Upper lobe of right lung (tissue), 1 donor: ENCODE measurements at regions not wholly inside any gene's neighbourhood (a gene's known extent, or its start where the extent isn't known, plus 50 kb on each side); places are given as distances from the start of the nearest gene placed in this dataset.

ENCODE experiments used
- ATAC-seq: fragments of 200-7000 bp; cut with Tn5 transposase; one replicate; pipeline ENCODE4 v1.9.1; 2020; ENCODE audit warnings: mild to moderate bottlenecking, moderate library complexity
- DNase-seq: peaks from one replicate; pipeline ENCODE4 v3.0.0-alpha.2; 2020
- H3K27ac ChIP-seq: fragments of 200-600 bp; one replicate; pipeline ENCODE4 v1.8.0; 2022
- H3K27me3 ChIP-seq: fragments of 200-600 bp; one replicate; pipeline ENCODE4 v1.8.0; 2022; ENCODE audit warnings: mild to moderate bottlenecking
- H3K36me3 ChIP-seq: fragments of 200-600 bp; one replicate; pipeline ENCODE4 v1.8.0; 2022
- H3K4me1 ChIP-seq: fragments of 200-600 bp; one replicate; pipeline ENCODE4 v1.8.0; 2022
- H3K4me3 ChIP-seq: fragments of 200-600 bp; one replicate; pipeline ENCODE4 v1.8.0; 2022; ENCODE audit warnings: mild to moderate bottlenecking
- H3K9me3 ChIP-seq: fragments of 200-600 bp; one replicate; pipeline ENCODE4 v1.8.0; 2022
- intact Hi-C: fragments of 100-400 bp; cut with DNase I; formaldehyde crosslinking; loops from one replicate; pipeline ENCODE4 v1.11.0; 2022
- TF ChIP-seq, protein P1 (sequence below): fragments of 200-600 bp; IDR thresholded peaks from one replicate; pipeline ENCODE4 v1.8.0; 2022; ENCODE audit warnings: antibody characterized with exemption
- donor health status: DM: no; HTN: yes; CAD: no; lungs with severe emphysema.

DNA sequence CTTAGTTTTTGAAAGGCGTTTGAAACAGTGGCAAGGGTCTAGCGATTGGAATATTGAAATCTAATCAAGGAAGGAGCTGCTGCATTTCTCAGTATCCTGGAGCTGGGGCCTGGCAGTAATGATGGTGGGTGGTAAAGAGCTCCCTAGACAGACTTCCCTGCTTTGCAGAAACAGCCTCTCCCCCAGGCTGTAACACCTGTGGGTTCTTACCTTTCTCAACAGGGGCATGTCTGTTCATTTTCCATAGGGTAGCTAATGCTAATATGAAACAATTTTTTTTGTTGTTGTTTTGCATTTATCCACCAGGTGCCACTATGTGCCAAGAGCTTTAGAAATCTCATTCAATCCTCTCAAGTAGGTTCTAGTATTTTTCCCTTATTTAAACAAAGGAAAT is 345.5 kb downstream of the REEP3 start:
- intact Hi-C loops, result no loop called here
- no peaks in the 10 kb centered on the region for H3K9me3 ChIP-seq
- ATAC-seq, result peak; percentile 54
- no peaks in the 10 kb centered on the region for H3K36me3 ChIP-seq
- H3K4me1 ChIP-seq, result no peaks in the 10 kb centered on the region
- TF ChIP-seq, protein P1, sequence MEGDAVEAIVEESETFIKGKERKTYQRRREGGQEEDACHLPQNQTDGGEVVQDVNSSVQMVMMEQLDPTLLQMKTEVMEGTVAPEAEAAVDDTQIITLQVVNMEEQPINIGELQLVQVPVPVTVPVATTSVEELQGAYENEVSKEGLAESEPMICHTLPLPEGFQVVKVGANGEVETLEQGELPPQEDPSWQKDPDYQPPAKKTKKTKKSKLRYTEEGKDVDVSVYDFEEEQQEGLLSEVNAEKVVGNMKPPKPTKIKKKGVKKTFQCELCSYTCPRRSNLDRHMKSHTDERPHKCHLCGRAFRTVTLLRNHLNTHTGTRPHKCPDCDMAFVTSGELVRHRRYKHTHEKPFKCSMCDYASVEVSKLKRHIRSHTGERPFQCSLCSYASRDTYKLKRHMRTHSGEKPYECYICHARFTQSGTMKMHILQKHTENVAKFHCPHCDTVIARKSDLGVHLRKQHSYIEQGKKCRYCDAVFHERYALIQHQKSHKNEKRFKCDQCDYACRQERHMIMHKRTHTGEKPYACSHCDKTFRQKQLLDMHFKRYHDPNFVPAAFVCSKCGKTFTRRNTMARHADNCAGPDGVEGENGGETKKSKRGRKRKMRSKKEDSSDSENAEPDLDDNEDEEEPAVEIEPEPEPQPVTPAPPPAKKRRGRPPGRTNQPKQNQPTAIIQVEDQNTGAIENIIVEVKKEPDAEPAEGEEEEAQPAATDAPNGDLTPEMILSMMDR, result no peak
- no peak for DNase-seq
- H3K27me3 ChIP-seq, result peaks cover 16% of the 10 kb centered on the region
- no peak overlapping the region for H3K4me3 ChIP-seq
- no peak overlapping the region for H3K27ac ChIP-seq

DNA sequence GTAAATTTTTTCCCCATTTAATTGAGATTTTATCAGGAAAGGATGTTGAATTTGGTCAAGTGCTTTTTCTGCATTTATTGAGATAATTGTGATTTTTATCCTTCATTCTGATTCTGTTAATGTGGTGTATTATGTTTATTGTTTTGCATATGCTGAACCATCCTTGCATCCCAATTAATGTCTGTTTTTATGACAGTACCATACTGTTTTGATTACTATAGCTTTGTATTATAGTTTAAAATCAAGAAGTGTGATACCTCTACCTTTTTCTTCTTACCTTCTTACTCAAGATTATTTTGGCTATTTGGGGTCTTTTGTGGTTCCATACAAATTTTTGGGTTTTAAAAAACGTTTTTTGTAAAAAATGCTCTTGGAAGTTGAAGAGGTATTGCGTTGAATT is 357.2 kb downstream of the REEP3 start:
- no peak for DNase-seq
- no peaks in the 10 kb centered on the region for H3K27me3 ChIP-seq
- H3K4me1 ChIP-seq, result no peaks in the 10 kb centered on the region
- TF ChIP-seq, protein P1, result no peak
- no peak for ATAC-seq
- no peak overlapping the region for H3K27ac ChIP-seq
- no peak overlapping the region for H3K4me3 ChIP-seq
- no peaks in the 10 kb centered on the region for H3K9me3 ChIP-seq
- H3K36me3 ChIP-seq, result no peaks in the 10 kb centered on the region
- intact Hi-C loops, result no loop called here

DNA sequence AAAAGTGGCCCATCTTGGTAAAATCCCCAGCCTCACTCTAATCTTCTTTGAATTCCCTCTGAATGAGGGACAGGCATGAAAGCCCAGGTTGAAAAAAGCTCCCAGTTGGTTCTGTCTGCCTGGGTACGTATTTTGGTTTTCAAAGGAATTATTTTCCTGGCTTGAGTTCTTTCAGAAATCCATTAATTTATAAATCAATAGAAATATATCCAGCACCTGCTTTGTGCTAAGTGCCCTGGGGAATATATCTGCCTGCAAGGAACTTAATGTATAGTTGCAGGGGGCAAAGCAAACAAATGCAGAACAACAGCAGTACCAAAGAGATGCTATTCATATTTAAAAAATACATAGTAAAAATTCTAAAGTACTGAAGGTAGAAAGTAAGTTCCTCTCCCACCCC is 362.7 kb downstream of the REEP3 start:
- DNase-seq (no peak), ATAC-seq (no peak)
- TF ChIP-seq, protein P1, result no peak
- Histone ChIP-seq H3K27ac (no peak overlapping the region), H3K4me3 (no peak overlapping the region), H3K4me1 (no peaks in the 10 kb centered on the region), H3K9me3 (no peaks in the 10 kb centered on the region), H3K27me3 (no peaks in the 10 kb centered on the region), H3K36me3 (no peaks in the 10 kb centered on the region)
- intact Hi-C loops, result no loop called here

DNA sequence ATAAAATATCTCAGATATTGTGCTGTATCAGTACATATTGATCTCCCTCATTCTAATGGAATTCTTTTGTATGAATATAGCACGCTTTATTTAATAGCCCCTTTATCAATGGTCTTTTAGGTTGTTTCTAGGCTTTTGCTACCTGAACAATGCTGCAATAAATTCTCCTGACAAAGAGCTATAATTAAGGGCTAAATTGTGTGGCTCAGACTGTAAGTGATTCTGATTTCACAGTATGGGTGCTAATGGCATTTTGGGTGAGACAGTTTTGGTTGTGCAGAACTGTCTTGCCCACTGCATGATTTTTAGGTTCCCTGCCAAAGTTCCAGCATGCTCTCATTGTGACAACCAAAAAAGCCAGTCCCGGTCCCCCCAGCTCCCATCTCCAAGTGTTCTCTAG is 363.2 kb downstream of the REEP3 start:
- no peak for DNase-seq
- TF ChIP-seq, protein P1, result no peak
- no peaks in the 10 kb centered on the region for H3K4me1 ChIP-seq
- no peak for ATAC-seq
- intact Hi-C loops, result no loop called here
- H3K4me3 ChIP-seq, result no peak overlapping the region
- H3K27ac ChIP-seq, result no peak overlapping the region
- no peaks in the 10 kb centered on the region for H3K9me3 ChIP-seq
- H3K27me3 ChIP-seq, result no peaks in the 10 kb centered on the region
- no peaks in the 10 kb centered on the region for H3K36me3 ChIP-seq

DNA sequence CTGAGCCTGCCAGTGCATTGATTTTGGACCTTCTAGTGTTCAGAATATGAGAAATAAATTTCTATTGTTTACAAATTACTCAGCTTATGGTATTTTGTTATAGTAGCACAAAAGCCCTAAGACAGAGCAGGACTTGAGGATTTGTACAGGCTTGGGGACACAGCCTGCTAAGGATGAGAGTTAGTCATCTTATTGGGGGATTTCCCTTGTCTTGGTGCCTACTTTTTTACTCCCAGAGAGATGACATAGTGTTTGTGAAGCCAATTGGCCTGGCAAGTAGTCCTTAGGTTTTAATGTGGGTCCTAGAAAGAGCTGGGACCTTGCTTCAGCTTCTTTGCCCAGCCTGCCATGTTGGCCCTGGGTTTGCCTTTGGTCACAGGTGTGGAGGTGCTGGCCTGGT is 364.0 kb downstream of the REEP3 start:
- intact Hi-C loops, result no loop called here
- Histone ChIP-seq H3K4me1 (no peaks in the 10 kb centered on the region), H3K27ac (no peak overlapping the region), H3K36me3 (no peaks in the 10 kb centered on the region), H3K9me3 (no peaks in the 10 kb centered on the region), H3K4me3 (no peak overlapping the region), H3K27me3 (no peaks in the 10 kb centered on the region)
- no peak for ATAC-seq
- no peak for DNase-seq
- TF ChIP-seq, protein P1, result no peak

DNA sequence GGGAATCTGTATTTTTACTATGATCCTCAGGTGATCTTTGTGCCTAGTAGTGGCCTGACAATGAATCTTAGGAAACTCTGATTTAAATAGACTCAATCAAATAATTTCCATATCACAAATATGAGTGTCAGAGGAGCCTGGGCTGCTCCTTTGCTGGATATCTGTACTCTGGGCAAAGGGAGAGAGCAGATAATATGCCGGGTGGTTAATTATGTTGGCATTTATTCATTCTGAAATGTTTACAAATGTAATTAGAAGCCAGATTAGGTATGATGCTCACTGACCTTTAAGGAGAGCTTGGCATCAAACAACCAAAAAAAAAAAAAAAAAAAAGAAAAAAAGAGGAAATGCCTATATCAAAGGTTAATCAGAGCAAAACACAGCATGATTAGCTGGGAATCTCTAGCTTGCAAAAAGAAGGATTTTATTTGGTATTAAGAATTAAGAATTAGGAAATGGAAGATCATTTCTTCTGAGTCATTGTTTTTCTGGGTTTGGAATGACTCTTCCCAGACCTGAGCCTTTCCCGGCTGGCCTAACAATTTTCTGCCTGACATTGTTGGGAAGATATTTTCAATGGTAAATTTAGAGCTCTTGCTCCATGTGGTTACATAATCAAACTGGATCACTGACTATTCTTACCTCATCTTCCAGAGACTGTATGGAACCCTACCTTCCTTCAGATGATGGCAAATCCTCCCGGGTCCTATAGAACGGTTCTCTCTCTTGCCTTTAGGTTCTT is 365.3 kb downstream of the REEP3 start:
- ATAC-seq, result no peak
- H3K4me1 ChIP-seq, result no peaks in the 10 kb centered on the region
- H3K9me3 ChIP-seq, result no peaks in the 10 kb centered on the region
- no peak overlapping the region for H3K27ac ChIP-seq
- H3K27me3 ChIP-seq, result no peaks in the 10 kb centered on the region
- TF ChIP-seq, protein P1, result no peak
- DNase-seq, result no peak
- no peaks in the 10 kb centered on the region for H3K36me3 ChIP-seq
- no peak overlapping the region for H3K4me3 ChIP-seq
- intact Hi-C loops, result no loop called here
